SU-DHL-6 (cell line): ENCODE measurements at regions not wholly inside any gene's neighbourhood (a gene's known extent, or its start where the extent isn't known, plus 50 kb on each side); places are given as distances from the start of the nearest gene placed in this dataset.

Source experiments
- H2AFZ ChIP-seq: fragments of 200-600 bp; sonication (generic); 2 replicates; pipeline ENCODE4 v1.6.1; 2014; ENCODE audit warnings: low read depth, mild to moderate bottlenecking, moderate library complexity, mixed read lengths, antibody characterized with exemption, low read length; ENCODE audit not compliant: severe bottlenecking
- H3F3A ChIP-seq: fragments of 200-600 bp; shearing (Covaris generic); 2 replicates; pipeline ENCODE4 v1.6.0; 2016; ENCODE audit warnings: antibody characterized with exemption, mild to moderate bottlenecking; ENCODE audit not compliant: insufficient read depth
- H3K27ac ChIP-seq: fragments of 200-600 bp; sonication (generic); 2 replicates; pipeline ENCODE4 v1.5.1; 2016; ENCODE audit warnings: low read depth, mild to moderate bottlenecking, low read length, moderate library complexity, mixed read lengths
- H3K27me3 ChIP-seq: fragments of 200-600 bp; sonication (generic), shearing (Covaris generic); 2 replicates; pipeline ENCODE4 v1.6.0; 2014; ENCODE audit warnings: mild to moderate bottlenecking, low read length
- H3K36me3 ChIP-seq: fragments of 200-600 bp; sonication (generic); 2 replicates; pipeline ENCODE4 v1.6.1; 2014; ENCODE audit warnings: mild to moderate bottlenecking, low read length, mixed read lengths
- H3K4me2 ChIP-seq: fragments of 300-600, 200-600 bp; shearing (Covaris generic), sonication (generic); 2 replicates; pipeline ENCODE4 v1.6.0; 2014; ENCODE audit warnings: low read length, low read depth, mild to moderate bottlenecking; ENCODE audit not compliant: poor library complexity, severe bottlenecking
- H3K4me3 ChIP-seq: fragments of 200-600 bp; sonication (generic); 2 replicates; pipeline ENCODE4 v1.5.1; 2014; ENCODE audit warnings: antibody characterized with exemption, low read length, mild to moderate bottlenecking, mixed read lengths; ENCODE audit not compliant: insufficient read depth, poor library complexity, severe bottlenecking
- H3K79me2 ChIP-seq: fragments of 200-600 bp; sonication (generic); 2 replicates; pipeline ENCODE4 v1.6.1; 2014; ENCODE audit warnings: mild to moderate bottlenecking, low read length, moderate library complexity; ENCODE audit not compliant: insufficient read depth
- H3K9ac ChIP-seq: fragments of 200-600 bp; sonication (generic); 2 replicates; pipeline ENCODE4 v1.7.0; 2014; ENCODE audit warnings: mild to moderate bottlenecking, low read length
- H3K9me2 ChIP-seq: fragments of 200-600 bp; sonication (generic); replicated peaks from 2 replicates; pipeline ENCODE4 v1.6.1; 2014; ENCODE audit warnings: low read length; ENCODE audit not compliant: insufficient read depth
- H3K9me3 ChIP-seq: fragments of 200-600 bp; sonication (generic); 2 replicates; pipeline ENCODE4 v1.6.1; 2014; ENCODE audit warnings: low read length, mixed read lengths; ENCODE audit not compliant: insufficient read depth
- H4K20me1 ChIP-seq: fragments of 200-600 bp; sonication (generic); 2 replicates; pipeline ENCODE4 v1.6.1; 2014; ENCODE audit warnings: low read depth, mild to moderate bottlenecking, antibody characterized with exemption, low read length, moderate library complexity, mixed read lengths
- EZH2phosphoT487 ChIP-seq: fragments of 200-600 bp; sonication (generic), shearing (Covaris generic); conservative IDR thresholded peaks from 2 replicates; pipeline ENCODE4 v1.6.1; 2018; ENCODE audit warnings: mild to moderate bottlenecking, antibody characterized with exemption, low read length, moderate library complexity, mixed read lengths
- TF ChIP-seq, protein P1 (sequence below): fragments of 200-600 bp; sonication (generic); IDR thresholded peaks from one replicate; pipeline ENCODE4 v1.5.1; 2017; ENCODE audit warnings: antibody characterized with exemption, mild to moderate bottlenecking, low read length, moderate library complexity; ENCODE audit not compliant: insufficient read depth, poor library complexity, severe bottlenecking

GRCh38 chr2:215790523-215791421 is 222.6 kb downstream of the MREG start:
- H3K9ac ChIP-seq: no peak overlapping the region
- H4K20me1 ChIP-seq: no peaks in the 10 kb centered on the region
- no peaks in the 10 kb centered on the region for H3K9me3 ChIP-seq
- H3K4me3 ChIP-seq: no peak overlapping the region
- H3F3A ChIP-seq: no peaks in the 10 kb centered on the region
- no peaks in the 10 kb centered on the region for H3K27me3 ChIP-seq
- no peaks in the 10 kb centered on the region for H3K79me2 ChIP-seq
- no peak overlapping the region for H2AFZ ChIP-seq
- no peak overlapping the region for H3K4me2 ChIP-seq
- H3K9me2 ChIP-seq: no peaks in the 10 kb centered on the region
- TF ChIP-seq, protein P1, sequence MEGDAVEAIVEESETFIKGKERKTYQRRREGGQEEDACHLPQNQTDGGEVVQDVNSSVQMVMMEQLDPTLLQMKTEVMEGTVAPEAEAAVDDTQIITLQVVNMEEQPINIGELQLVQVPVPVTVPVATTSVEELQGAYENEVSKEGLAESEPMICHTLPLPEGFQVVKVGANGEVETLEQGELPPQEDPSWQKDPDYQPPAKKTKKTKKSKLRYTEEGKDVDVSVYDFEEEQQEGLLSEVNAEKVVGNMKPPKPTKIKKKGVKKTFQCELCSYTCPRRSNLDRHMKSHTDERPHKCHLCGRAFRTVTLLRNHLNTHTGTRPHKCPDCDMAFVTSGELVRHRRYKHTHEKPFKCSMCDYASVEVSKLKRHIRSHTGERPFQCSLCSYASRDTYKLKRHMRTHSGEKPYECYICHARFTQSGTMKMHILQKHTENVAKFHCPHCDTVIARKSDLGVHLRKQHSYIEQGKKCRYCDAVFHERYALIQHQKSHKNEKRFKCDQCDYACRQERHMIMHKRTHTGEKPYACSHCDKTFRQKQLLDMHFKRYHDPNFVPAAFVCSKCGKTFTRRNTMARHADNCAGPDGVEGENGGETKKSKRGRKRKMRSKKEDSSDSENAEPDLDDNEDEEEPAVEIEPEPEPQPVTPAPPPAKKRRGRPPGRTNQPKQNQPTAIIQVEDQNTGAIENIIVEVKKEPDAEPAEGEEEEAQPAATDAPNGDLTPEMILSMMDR: no peak
- no peak for TF ChIP-seq EZH2phosphoT487
- H3K36me3 ChIP-seq: no peaks in the 10 kb centered on the region
- H3K27ac ChIP-seq: no peak overlapping the region

- Histone ChIP-seq H3K4me3 (no peak overlapping the region), H3K4me2 (no peak overlapping the region), H3K79me2 (no peaks in the 10 kb centered on the region), H3K9me2 (no peaks in the 10 kb centered on the region), H3F3A (no peaks in the 10 kb centered on the region), H2AFZ (no peak overlapping the region), H3K36me3 (no peaks in the 10 kb centered on the region), H4K20me1 (no peaks in the 10 kb centered on the region), H3K27ac (no peak overlapping the region), H3K27me3 (no peaks in the 10 kb centered on the region), H3K9ac (no peak overlapping the region), H3K9me3 (no peaks in the 10 kb centered on the region)
- TF ChIP-seq EZH2phosphoT487: no peak
- TF ChIP-seq, protein P1: no peak
These were observed 225.7 kb downstream of the MREG start for GRCh38 chr2:215787565-215788178.

GRCh38 chr2:215787025-215787424 is 226.3 kb downstream of the MREG start:
- Histone ChIP-seq H4K20me1 (no peaks in the 10 kb centered on the region), H3F3A (no peaks in the 10 kb centered on the region), H3K27me3 (no peaks in the 10 kb centered on the region), H3K9me3 (no peaks in the 10 kb centered on the region), H3K9ac (no peak overlapping the region), H2AFZ (no peak overlapping the region), H3K79me2 (no peaks in the 10 kb centered on the region), H3K4me2 (no peak overlapping the region), H3K4me3 (no peak overlapping the region), H3K27ac (no peak overlapping the region), H3K9me2 (no peaks in the 10 kb centered on the region), H3K36me3 (no peaks in the 10 kb centered on the region)
- TF ChIP-seq, protein P1: no peak
- TF ChIP-seq EZH2phosphoT487: no peak
